Endodermal cell (in vitro differentiated cells): ENCODE measurements at regions not wholly inside any gene's neighbourhood (a gene's known extent, or its start where the extent isn't known, plus 50 kb on each side); places are given as distances from the start of the nearest gene placed in this dataset.

Experiments
- DNase-seq: peaks from one replicate; pipeline ENCODE4 v3.0.0-alpha.2; 2017
- H3K27ac ChIP-seq: 2 replicates; pipeline ENCODE4 v1.5.1; 2013; ENCODE audit warnings: mild to moderate bottlenecking, low read depth, low read length, moderate library complexity
- H3K27me3 ChIP-seq: 2 replicates; pipeline ENCODE4 v1.6.1; 2013; ENCODE audit warnings: mild to moderate bottlenecking, low read length, moderate library complexity; ENCODE audit not compliant: insufficient read depth, control insufficient read depth, poor library complexity, severe bottlenecking
- H3K36me3 ChIP-seq: 2 replicates; pipeline ENCODE4 v1.7.0; 2013; ENCODE audit warnings: mild to moderate bottlenecking, low read length, moderate library complexity; ENCODE audit not compliant: control insufficient read depth, insufficient read depth
- H3K4me1 ChIP-seq: one replicate; pipeline ENCODE4 v1.7.0; 2013; ENCODE audit warnings: low read length; ENCODE audit not compliant: control insufficient read depth, insufficient read depth
- H3K4me3 ChIP-seq: 2 replicates; pipeline ENCODE4 v1.5.1; 2013; ENCODE audit warnings: mild to moderate bottlenecking, low read length, moderate library complexity
- H3K9ac ChIP-seq: 2 replicates; pipeline ENCODE4 v1.6.1; 2013; ENCODE audit warnings: mild to moderate bottlenecking, low read length, moderate library complexity; ENCODE audit not compliant: poor library complexity, severe bottlenecking; ENCODE audit errors: extremely low read depth
- H3K9me3 ChIP-seq: 2 replicates; pipeline ENCODE4 v1.6.1; 2013; ENCODE audit warnings: mild to moderate bottlenecking, low read length, moderate library complexity; ENCODE audit not compliant: control insufficient read depth
- H3K27ac Mint-ChIP-seq: 2 replicates; pipeline ENCODE4 v1.8.0; 2020; ENCODE audit warnings: mixed read lengths
- H3K27me3 Mint-ChIP-seq: 2 replicates; pipeline ENCODE4 v1.8.0; 2021; ENCODE audit warnings: mild to moderate bottlenecking, mixed read lengths; ENCODE audit not compliant: insufficient read depth
- H3K36me3 Mint-ChIP-seq: 2 replicates; pipeline ENCODE4 v1.8.0; 2020; ENCODE audit warnings: low read depth, mixed read lengths
- H3K4me1 Mint-ChIP-seq: 2 replicates; pipeline ENCODE4 v1.8.0; 2020; ENCODE audit warnings: mixed read lengths
- H3K4me3 Mint-ChIP-seq: 2 replicates; pipeline ENCODE4 v1.8.0; 2020; ENCODE audit warnings: mild to moderate bottlenecking, moderate library complexity, mixed read lengths
- H3K9me3 Mint-ChIP-seq: 2 replicates; pipeline ENCODE4 v1.8.0; 2020; ENCODE audit warnings: mild to moderate bottlenecking, mixed read lengths
- CTCF ChIP-seq: fragments of 200-600 bp; sonication (generic); conservative IDR thresholded peaks from 2 replicates; pipeline ENCODE4 v1.5.0; 2021; ENCODE audit warnings: antibody characterized with exemption, mild to moderate bottlenecking
- WGBS, 2 experiments: methylation state at CpG; one replicate each; pipeline versions ENCODE4 v1.1.5 to v1.1.7; 2013; ENCODE audit warnings: missing lambda C conversion rate in 2 of 2, mixed read lengths in 1 of 2; ENCODE audit not compliant: insufficient coverage in 1 of 2, insufficient read length in 1 of 2; 5-methylcytosine and 5-hydroxymethylcytosine counted together

GRCh38 chr14:27253966-27254365 is 656.1 kb upstream of the NOVA1 start:
- Histone ChIP-seq H3K27ac (peak overlapping the region; percentile 12), H3K9me3 (no peaks in the 10 kb centered on the region), H3K9ac (no peak overlapping the region), H3K4me3 (no peak overlapping the region), H3K27me3 (no peaks in the 10 kb centered on the region), H3K4me1 (no peaks in the 10 kb centered on the region), H3K36me3 (no peaks in the 10 kb centered on the region)
- no peak for DNase-seq
- Mint-ChIP-seq H3K9me3 (no peaks in the 10 kb centered on the region), H3K36me3 (no peaks in the 10 kb centered on the region), H3K4me3 (no peak overlapping the region), H3K4me1 (no peaks in the 10 kb centered on the region), H3K27ac (no peak overlapping the region), H3K27me3 (no peaks in the 10 kb centered on the region)
- no peak for TF ChIP-seq CTCF
- 70 to 90% methylated on average over 2 to 4 of the region's 4 CpGs for WGBS, 2 experiments

GRCh38 chr14:27256805-27257204 is 659.0 kb upstream of the NOVA1 start:
- 100% methylated on average over 2 of the region's 3 CpGs; no CpG with 5 or more reads in 1 of the 2 experiments for WGBS, 2 experiments
- H3K36me3 ChIP-seq, result no peaks in the 10 kb centered on the region
- no peak overlapping the region for H3K4me3 Mint-ChIP-seq
- H3K27ac Mint-ChIP-seq, result no peak overlapping the region
- H3K9me3 Mint-ChIP-seq, result no peaks in the 10 kb centered on the region
- no peak overlapping the region for H3K9ac ChIP-seq
- no peaks in the 10 kb centered on the region for H3K27me3 Mint-ChIP-seq
- H3K4me1 ChIP-seq, result no peaks in the 10 kb centered on the region
- H3K27me3 ChIP-seq, result no peaks in the 10 kb centered on the region
- DNase-seq, result no peak
- TF ChIP-seq CTCF, result no peak
- H3K36me3 Mint-ChIP-seq, result no peaks in the 10 kb centered on the region
- H3K27ac ChIP-seq, result no peak overlapping the region
- H3K4me3 ChIP-seq, result no peak overlapping the region
- H3K4me1 Mint-ChIP-seq, result no peaks in the 10 kb centered on the region
- no peaks in the 10 kb centered on the region for H3K9me3 ChIP-seq

- H3K27me3 Mint-ChIP-seq, result no peaks in the 10 kb centered on the region
- H3K36me3 ChIP-seq, result no peaks in the 10 kb centered on the region
- WGBS, 2 experiments, result 100% methylated on average over 1 of the region's 1 CpG
- H3K27me3 ChIP-seq, result no peaks in the 10 kb centered on the region
- no peaks in the 10 kb centered on the region for H3K4me1 Mint-ChIP-seq
- peaks cover 2% of the 10 kb centered on the region for H3K9me3 Mint-ChIP-seq
- no peak overlapping the region for H3K27ac Mint-ChIP-seq
- H3K27ac ChIP-seq, result no peak overlapping the region
- no peaks in the 10 kb centered on the region for H3K4me1 ChIP-seq
- H3K9ac ChIP-seq, result no peak overlapping the region
- no peak overlapping the region for H3K4me3 Mint-ChIP-seq
- H3K36me3 Mint-ChIP-seq, result no peaks in the 10 kb centered on the region
- H3K4me3 ChIP-seq, result no peak overlapping the region
- TF ChIP-seq CTCF, result no peak
- DNase-seq, result no peak
- H3K9me3 ChIP-seq, result no peaks in the 10 kb centered on the region
Observed at GRCh38 chr14:27267876-27268275, 670.0 kb upstream of the NOVA1 start.
